HG03439 (cell line): ENCODE measurements at regions not wholly inside any gene's neighbourhood (a gene's known extent, or its start where the extent isn't known, plus 50 kb on each side); places are given as distances from the start of the nearest gene placed in this dataset.
"Not testable (repeated sequence)": the region's sequence is repeated elsewhere in the genome, so short reads cannot be mapped to it uniquely, and the experiment has no call there.

Experiments
- ATAC-seq: cut with Tn5 transposase; IDR thresholded peaks from one replicate; pipeline ENCODE4 v1.9.1; 2021; ENCODE audit warnings: mild to moderate bottlenecking, moderate library complexity; ENCODE audit not compliant: unreplicated experiment

DNA sequence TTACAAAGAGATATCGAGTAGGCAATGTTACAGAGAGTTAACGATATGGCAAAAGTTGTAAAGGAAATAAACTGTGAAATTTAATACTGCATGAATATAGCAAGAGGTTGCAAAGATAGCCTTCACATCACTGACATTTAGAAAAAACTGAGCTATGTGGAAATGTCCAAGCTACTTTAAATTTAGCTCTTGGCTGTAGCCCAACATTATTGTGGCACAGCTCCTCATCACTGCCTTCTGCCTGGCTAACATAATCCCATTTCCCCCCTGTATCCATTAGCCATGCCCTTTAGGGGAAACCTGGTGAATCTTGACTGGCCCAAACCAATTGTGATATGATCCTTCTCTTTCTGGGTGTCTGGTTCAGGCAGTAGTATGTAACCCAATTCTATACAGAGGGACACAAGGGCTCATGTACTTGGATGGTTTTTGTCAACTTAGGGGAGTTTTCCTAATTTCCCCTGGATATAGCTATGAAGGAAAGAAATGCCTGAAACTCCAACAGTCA, 115.4 kb downstream of the PFDN4 start:
- ATAC-seq, result no peak

DNA sequence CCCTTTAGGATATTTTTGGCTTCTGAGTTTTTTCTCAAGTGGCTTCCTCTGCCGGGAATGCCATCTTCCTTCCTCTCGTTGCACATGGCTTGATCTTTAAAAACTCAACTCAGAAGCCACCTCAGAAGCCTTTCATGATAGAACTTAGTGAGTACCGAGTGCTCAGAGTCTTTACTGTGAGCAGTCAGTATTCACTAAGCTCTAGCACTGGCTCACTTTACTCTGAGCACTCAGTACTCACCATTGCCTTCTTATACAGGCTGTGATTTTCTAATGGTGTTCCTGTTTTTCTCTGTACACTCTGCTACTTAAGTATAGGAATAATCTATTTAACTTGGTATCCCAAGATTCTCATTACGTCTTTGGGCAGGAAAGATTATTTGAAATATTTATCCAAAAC, 116.2 kb downstream of the PFDN4 start:
- ATAC-seq, result no peak

DNA sequence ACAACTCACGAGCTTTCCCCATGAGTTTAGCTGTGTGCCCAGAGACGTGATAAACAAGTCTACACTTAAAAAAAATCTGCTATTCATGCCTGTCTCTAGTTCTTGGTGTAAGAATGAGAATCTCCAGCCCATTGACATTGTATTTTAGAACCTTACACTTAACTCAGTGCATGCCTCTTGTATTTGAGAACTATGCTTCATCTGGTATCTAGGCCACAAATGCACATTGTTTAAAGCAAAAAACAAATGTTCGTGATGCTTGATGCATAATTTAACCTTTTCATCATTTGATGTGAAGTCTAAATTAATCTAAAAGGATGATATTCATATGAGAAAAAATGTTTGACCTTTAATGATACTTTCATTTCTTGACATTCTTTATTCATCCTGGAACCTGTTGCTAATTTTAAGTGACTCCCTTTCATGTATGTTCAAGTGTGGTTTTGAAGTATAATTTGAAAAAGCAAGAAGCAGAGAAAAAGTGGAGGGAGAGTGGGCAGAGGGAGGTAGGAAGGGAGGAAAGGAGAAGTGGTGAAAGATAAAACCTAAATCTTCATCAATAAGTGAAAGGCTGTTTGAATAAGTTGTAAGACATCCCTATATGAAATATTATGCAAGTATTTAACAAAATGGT, 116.9 kb downstream of the PFDN4 start:
- no peak for ATAC-seq

DNA sequence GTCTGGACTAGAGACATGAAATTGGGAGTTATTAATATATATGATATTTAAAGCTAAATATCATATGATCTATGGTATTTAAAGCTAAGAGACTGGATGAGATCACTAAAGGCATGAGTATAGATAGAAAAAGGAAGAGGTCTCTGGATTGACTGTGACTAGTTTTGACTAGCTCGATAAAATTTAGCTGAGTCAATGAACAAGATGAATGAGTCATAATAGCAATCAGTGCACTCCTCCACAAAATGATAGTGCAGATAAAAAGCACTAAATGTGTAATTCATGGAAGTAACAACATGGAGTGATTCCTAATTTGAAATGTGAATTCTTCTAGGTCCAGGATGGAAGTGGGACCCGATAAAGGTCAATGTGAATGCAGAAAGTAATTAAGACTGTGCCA, 127.4 kb downstream of the PFDN4 start:
- no peak for ATAC-seq

DNA sequence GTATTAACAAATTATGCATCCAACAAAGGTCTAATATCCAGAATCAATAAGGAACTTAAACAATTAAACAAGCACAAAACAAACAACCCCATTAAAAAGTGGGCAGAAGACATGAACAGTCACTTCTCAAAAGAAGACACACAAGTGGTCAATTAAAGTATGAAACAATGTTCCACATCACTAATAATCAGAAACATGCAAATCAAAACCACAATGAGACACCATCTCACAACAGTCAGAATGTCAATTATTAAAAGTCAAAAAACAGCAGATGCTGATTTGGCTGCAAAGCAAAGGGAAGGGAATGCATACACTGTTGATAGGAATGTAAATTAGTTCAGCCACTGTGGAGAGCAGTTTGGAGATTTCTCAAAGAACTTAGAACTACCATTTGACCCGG, 129.3 kb downstream of the PFDN4 start:
- no peak for ATAC-seq

DNA sequence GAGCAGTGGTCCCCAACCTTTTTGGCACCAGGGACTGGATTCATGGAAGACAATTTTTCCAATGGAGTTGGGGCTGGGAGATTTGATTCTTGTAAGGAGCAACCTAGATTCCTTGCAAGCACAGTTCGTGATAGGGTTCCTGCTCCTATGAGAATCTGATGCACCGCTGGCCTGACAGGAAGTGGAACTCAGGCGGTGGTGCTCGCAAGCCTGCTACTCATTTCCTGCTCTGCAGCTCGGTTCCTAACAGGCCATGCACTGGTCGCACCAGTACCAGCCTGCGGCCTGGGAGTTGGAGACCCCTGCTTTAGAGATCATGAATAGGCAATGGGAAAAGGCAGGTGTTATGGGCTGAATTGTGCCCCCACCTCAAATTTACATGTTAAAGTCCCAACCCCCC, 131.2 kb downstream of the PFDN4 start:
- no peak for ATAC-seq

DNA sequence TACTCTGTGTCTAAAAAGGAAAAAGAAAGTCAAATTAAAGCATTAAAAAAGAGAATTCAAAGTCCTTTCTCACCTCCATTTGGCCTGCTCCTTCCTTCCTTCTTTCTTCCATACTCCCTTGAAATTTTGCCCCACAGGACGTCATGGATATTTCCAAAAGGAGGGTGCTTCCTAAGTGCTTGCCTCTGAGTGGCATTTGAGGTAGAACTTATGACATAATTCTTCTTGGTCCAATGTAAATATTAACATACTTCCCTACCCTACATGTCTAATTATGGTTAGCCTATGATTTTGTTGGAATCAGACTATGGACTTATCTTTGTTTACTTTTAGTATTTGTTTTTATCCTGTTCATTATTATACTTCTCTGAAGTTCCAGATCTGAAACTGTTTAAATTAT, 132.3 kb downstream of the PFDN4 start:
- ATAC-seq, result no peak

DNA sequence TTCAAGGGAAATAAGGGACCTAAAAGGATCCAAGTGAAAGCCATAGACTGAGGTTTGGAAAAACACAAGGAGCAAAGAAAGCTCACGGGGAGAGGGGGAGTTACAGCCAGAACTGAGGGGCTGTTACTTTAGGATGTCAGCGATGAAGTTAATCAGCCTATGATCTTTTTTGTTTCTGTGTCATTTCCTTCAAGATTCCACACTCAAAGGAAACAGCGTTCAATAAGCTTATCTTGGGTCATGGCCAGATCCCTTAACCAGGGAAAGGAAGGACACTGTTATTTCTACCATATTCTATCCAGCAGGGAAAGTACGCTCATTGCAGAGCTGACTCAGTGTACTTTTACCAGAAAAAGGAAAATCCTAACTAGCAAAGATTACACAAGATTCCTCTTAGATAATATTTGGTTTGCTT, 132.8 kb downstream of the PFDN4 start:
- ATAC-seq, result no peak

DNA sequence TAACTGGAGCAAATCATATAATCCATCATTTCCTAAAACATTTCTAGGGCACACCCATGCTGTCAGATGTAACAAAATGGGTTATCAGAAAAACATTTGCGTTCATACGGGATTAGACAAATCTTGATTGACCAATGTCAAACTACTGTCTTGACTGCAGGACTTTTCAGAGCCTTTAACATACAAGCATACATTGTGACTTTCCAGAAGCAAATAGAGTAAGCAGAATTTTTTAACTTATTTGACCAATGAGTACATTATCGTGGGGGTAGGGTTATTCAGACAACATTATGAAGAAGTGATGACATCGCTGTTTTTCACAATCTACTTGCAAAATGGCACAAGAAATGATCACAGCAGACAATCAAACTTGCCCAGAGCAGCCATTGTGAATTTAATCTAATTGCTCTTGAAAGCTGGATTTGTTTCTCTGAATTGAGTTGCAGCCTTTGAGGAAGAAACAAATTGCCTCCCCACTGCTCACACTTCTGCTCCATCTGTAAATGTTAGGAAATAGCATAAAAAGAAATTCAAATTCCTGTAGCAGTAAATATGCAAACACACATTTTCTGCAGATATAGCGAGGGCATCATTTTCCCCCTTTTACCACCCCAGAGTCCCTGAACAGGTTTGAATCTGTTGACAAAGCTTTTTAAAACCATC, 133.0 kb upstream of the DOK5 start:
- no peak for ATAC-seq

DNA sequence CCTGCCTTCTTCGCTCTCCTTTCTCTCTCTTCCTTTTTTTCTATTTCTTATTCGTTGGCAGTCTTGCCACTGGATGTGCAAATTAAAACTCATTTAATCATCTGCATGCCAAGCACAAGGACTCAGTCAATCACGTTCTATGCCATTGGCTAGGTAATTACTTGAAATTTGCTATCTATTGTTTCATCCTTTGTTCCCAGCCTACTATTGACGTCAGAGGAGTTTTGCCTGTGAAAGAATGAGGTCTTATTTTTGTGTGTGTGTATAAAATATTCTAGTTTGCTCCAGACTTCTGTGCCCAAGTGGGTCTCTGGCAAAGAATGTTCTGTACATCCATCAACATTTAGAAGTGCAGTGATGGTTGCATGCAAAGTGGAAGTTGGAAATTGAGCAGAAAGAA, 132.3 kb upstream of the DOK5 start:
- ATAC-seq, result no peak

DNA sequence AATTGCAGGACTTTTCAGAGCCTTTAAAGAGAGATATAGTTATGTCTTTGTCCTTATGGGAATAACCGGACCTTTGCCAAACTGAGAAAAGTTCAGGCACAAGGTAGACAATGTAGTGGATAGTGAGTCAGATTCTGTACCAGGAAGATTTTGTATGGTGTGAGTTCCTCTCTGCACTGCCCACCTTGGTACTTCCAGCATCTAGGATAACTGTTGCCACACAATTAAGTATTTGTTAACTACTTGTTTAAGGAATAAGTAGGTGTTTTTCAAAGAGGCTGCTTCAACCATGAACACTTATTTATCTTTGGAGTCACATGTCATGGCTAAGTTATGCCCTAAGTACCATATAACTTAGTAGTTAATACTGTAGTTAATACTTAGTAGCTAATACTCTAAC, 131.8 kb upstream of the DOK5 start:
- ATAC-seq, result no peak

DNA sequence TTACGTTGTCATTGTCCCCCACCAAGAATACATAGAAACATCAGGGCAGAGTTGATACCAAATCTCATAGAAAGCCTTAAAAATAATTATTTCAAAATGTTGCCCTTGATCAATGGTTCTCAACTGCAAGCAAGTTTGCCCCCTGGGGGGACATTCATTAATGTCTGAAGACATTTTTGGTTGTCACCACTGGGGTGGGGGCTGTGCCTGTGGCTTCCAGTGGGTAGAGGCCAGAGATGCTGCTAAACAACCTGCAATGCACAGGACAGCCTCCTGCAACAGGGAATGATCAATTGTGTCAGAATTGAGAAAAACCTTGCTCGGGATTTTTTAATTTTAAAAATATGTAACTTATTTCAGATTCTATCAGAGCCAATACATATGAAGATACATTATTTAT, 130.6 kb upstream of the DOK5 start:
- no peak for ATAC-seq

DNA sequence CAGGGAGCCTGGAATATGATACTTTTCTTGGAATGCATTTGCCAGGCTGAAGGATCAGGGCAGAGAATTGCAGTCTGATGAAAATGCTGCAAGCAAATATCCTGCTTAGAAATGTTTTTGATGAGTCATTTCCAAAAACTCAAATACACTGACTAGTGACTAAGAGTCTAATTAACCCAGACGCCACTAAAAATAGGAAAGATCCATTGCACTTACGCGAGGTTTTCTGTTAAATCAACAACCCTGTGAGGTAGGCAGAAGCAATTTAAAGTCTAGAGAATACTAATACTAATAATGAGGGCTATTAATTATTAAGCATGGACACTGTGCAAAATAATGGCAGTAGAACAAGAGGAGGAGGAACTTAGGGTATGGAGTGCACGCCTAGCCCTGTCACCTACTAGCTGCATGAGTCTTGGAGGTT, 130.1 kb upstream of the DOK5 start:
- ATAC-seq, result peak; percentile 61

DNA sequence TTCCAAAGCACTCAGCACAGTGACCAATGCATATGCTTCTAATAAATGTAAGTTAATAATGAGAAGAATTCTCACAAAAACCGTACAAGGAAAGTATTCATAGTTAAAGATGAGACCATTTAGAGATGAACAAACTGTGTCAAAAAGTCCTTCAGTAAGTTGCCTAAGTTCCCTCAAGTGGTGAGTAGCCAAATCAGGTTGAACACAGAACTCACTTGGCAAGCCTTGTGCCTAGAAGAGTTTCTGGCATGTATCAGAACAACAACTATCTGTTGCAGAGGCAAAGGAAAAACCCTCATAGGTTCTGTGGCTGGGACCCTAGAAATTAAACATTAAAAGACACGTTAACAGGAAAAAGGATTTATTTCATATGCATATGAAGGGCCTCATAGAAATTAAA, 129.6 kb upstream of the DOK5 start:
- ATAC-seq, result no peak

DNA sequence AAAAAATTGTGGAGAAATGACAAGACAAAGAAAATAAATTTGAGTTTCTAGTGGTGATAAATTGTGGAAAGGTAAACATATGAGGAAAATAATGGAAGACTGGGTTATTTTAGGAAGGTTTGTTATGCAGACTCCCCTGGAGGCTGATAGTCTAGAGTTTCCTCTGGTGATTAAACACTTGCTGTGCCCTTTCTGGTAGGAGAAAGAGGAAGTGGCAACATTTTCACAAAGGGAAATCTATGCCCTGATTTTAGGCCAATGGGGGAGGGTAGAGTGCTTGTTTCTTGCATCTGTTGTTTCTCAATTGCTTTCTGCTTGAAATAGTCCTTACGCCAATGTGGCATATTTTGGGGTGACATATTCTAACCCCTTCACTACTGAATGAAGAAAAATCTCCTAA, 129.1 kb upstream of the DOK5 start:
- ATAC-seq, result no peak

DNA sequence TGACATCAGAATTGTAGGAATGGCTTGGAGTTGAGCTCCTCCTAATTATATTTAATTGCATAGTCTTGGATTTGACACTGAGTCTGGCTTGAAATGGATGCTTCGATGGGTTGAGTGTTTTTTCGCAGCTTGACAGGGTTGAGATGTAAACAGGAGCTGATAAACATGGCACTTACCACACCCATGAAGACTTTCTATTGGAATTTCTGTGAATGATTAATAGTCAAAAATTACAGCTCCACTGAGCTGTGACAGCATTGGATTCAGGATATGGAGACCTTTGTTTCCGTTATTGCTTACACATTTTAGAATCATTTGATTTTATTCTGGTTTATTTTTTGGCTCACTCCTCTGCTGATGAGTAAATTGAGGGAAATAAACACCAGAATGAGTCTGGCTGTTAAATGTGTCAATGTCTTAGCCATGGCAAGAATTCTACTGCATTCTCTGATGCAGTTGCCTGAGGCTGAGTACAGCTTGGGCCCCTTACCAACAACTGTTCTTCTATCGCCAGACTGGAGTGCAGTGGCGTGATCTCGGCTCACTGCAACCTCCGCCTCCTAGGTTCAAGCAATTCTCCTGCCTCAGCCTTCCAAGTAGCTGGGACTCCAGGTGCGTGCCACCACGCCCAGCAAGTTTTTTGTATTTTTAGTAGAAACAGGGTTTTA, 128.1 kb upstream of the DOK5 start:
- ATAC-seq, result no peak

DNA sequence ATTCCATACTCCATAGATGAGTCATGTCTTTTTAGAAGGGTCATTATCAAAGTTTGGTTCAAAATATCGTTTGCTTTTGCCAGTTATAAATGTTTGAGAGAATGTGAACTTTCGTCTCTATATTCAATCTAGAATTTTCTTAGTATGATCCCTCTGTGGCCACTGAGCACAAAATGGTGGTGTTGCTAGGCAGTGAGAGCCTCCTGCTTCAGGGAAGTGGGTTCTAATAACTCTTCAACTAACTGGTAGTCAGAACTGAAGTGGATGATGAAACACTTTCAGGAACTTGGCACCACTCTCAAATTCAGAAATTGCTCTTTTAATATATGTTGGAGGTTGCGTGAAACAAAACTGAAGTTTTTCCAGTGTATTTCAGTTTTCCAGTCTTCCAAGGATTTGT, 125.0 kb upstream of the DOK5 start:
- no peak for ATAC-seq

DNA sequence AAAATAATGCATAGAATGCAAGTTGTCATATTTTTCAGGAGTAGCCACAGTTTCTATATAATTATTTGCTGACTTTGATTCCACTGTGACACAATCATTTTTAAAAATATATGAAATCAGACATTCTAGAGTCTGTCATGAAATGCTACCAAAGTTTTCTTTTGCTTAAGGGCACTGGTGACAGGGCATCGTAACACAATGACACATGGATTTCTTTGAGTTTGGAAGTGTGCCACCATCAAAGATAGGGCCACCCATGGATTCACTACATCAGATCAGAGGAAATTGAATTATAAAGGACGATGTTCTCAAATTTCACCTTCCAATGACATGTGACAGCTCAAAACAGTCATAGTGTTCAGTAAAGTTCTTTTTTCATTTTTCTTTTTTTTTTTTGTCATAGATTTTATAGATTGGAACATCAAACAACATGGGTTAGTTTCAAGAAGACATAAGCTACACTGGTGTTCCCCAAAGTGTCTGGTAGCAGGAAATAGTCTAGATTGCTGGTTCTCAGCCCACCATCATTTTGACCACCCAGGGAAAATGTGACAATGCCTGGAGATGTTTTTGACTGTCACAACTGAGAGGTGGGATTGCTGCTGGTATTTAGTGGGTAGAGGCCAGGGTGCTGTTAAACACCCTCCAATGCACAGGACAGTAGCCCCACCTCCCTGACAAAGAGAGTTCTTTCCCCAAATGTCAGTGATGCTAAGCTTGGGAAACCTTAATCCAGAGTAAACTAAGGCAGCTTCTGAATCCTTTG, 123.8 kb upstream of the DOK5 start:
- ATAC-seq, result no peak

DNA sequence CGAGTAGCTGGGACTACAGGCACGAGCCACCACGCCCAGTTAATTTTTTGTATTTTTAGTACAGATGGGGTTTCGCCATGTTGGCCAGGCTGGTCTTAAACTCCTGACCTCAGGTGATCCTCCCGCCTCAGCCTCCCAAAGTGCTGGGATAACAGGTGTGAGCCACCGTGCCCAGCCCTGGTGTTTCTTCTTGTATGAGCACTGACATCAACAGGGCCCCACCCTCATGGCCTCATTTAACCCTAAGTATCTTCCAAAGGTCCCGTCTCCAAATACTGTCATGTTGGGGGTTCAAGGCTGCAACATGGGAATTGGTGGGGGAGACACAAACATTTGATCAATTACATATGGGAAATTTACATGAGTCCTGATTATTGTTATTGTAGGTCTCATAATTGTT, 122.9 kb upstream of the DOK5 start:
- not testable (repeated sequence) for ATAC-seq

DNA sequence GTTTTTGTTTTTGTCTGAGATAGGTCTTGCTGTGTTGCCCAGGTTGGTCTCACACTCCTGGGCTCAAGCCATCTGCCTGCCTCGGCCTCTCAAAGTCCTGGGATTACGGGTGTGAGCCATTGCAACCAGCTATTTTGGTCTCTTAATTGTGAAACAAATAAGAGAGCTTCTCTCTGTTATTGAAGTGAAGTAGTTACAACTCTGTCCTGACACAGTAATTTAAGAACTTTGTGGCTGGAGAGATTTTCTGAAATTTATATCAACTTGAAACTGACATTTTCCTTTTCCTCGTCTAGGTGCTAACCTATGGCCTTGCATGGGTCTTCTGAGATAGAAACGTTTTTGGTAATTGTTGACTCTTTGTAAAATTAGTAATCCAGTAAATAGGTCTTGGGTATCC, 122.1 kb upstream of the DOK5 start:
- no peak for ATAC-seq

DNA sequence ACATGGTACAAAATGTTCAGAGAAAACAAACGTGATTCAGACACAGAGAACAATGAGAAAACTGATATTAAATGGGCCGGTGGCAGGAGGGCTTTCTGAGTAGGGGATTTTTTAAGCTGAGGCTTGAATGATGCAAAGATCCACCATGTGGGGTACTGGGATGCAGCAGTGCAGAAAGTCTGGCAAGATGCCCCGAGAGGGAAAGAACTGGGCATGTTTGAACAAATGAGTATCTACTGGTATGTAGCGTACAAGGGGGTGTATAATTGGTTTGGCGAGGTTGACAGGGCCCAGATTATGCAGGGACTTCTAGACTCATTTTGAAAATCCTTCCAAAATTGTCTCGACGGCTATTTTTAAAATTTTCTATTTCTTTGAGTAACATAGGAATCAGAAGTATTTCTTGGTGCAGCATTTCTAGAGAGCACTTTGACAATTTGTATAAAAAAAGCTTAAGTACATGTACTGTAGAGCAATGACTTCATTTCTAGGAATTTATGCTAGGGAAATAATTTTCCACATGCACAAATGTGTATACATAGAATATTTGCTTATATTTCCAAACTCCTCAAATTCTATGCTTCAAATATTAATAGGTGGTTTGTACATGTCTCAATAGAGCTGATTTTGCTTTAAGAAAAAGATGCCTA, 119.6 kb upstream of the DOK5 start:
- no peak for ATAC-seq
